ENCODE measurements at regions not wholly inside any gene's neighbourhood (a gene's known extent, or its start where the extent isn't known, plus 50 kb on each side); places are given as distances from the start of the nearest gene placed in this dataset.

DNA sequence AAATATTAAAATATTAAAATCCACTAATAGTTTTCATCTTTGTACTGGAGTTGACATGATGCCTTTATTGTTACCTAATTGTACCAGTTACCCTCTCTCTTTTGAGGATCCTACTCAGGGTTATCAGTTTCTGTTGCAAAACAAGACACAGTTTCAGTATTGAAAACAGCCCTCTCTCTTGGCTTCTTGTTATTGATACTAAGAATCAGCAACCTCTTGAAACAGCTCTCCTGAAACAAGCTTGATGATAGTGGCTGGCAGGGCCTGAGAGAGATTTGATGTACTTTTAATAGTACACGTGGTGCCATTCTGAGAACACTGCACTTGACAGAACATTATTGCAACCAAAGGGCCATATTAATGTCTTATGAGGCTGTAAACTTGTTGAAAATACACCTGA lies 64.9 kb upstream of the MEI4 start:
- Mint-ChIP-seq H3K4me3 (no peak overlapping the region), H3K36me3 (no peaks in the 10 kb centered on the region), H3K27ac (no peak overlapping the region), H3K9me3 (no peaks in the 10 kb centered on the region), H3K4me1 (ENCODE audit: unreplicated experiment) (no peaks in the 10 kb centered on the region), H3K27me3 (no peaks in the 10 kb centered on the region)
- no peak for DNase-seq (ENCODE audit: extremely low spot score, unreplicated experiment)
- TF ChIP-seq, protein P1, sequence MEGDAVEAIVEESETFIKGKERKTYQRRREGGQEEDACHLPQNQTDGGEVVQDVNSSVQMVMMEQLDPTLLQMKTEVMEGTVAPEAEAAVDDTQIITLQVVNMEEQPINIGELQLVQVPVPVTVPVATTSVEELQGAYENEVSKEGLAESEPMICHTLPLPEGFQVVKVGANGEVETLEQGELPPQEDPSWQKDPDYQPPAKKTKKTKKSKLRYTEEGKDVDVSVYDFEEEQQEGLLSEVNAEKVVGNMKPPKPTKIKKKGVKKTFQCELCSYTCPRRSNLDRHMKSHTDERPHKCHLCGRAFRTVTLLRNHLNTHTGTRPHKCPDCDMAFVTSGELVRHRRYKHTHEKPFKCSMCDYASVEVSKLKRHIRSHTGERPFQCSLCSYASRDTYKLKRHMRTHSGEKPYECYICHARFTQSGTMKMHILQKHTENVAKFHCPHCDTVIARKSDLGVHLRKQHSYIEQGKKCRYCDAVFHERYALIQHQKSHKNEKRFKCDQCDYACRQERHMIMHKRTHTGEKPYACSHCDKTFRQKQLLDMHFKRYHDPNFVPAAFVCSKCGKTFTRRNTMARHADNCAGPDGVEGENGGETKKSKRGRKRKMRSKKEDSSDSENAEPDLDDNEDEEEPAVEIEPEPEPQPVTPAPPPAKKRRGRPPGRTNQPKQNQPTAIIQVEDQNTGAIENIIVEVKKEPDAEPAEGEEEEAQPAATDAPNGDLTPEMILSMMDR (conservative IDR thresholded peaks at IDR 0.05), result no peak

Data from type B pancreatic cell (in vitro differentiated cells).